WTC11 (cell line): ENCODE measurements at regions not wholly inside any gene's neighbourhood (a gene's known extent, or its start where the extent isn't known, plus 50 kb on each side); places are given as distances from the start of the nearest gene placed in this dataset.

Experiments
- ATAC-seq: fragments of 200-7000 bp; cut with Tn5 transposase; 2 replicates; pipeline ENCODE4 v1.10.0; 2021; ENCODE audit warnings: mild to moderate bottlenecking, moderate library complexity
- CTCF ChIA-PET: fragments of 300-600 bp; sonication (Branson Sonifier 250); formaldehyde crosslinking; loops from one replicate; lab custom pipeline; 2021; ENCODE audit warnings: antibody characterized with exemption; lab: Charles Lee
- POLR2A ChIA-PET: fragments of 350-600 bp; sonication (Branson Sonifier 250); formaldehyde crosslinking; loops from one replicate; lab custom pipeline; 2021; ENCODE audit warnings: antibody characterized with exemption; lab: Charles Lee
- DNase-seq: peaks from one replicate; pipeline ENCODE4 v3.0.0; 2021; ENCODE audit warnings: low spot score
- H3K27ac Mint-ChIP-seq: 2 replicates; pipeline ENCODE4 v1.8.0; 2021; ENCODE audit warnings: mixed read lengths
- H3K27me3 Mint-ChIP-seq: 2 replicates; pipeline ENCODE4 v1.8.0; 2021; ENCODE audit warnings: low read depth, mild to moderate bottlenecking, moderate library complexity, mixed read lengths
- H3K36me3 Mint-ChIP-seq: 2 replicates; pipeline ENCODE4 v1.8.0; 2021; ENCODE audit warnings: mixed read lengths
- H3K4me1 Mint-ChIP-seq: 2 replicates; pipeline ENCODE4 v1.8.0; 2022; ENCODE audit warnings: mixed read lengths
- H3K4me3 Mint-ChIP-seq: 2 replicates; pipeline ENCODE4 v1.8.0; 2021; ENCODE audit warnings: mild to moderate bottlenecking, moderate library complexity, mixed read lengths
- H3K9me3 Mint-ChIP-seq: 2 replicates; pipeline ENCODE4 v1.8.0; 2021; ENCODE audit warnings: mixed read lengths
- ELF4 ChIP-seq: sonication (generic); formaldehyde crosslinking; IDR thresholded peaks from 2 replicates; pipeline ENCODE4 v1.8.1; 2022; ENCODE audit warnings: low read depth, mild to moderate bottlenecking, moderate library complexity, missing genetic modification reagents
- FOXJ3 ChIP-seq: sonication (generic); formaldehyde crosslinking; IDR thresholded peaks from 2 replicates; pipeline ENCODE4 v1.9.0; 2021; ENCODE audit warnings: missing genetic modification reagents, mild to moderate bottlenecking, borderline replicate concordance
- FOXP1 ChIP-seq: sonication (generic); formaldehyde crosslinking; IDR thresholded peaks from 2 replicates; pipeline ENCODE4 v1.8.0; 2022; ENCODE audit warnings: missing genetic modification reagents, mild to moderate bottlenecking, moderate library complexity, borderline replicate concordance
- GTF2I ChIP-seq: fragments of 250-450 bp; sonication (Bioruptor Pico); conservative IDR thresholded peaks from 2 replicates; pipeline ENCODE4 v1.4.0; 2021; ENCODE audit warnings: mild to moderate bottlenecking
- JAZF1 ChIP-seq: fragments of 250-450 bp; sonication (Bioruptor Pico); IDR thresholded peaks from 2 replicates; pipeline ENCODE4 v1.9.0; 2021; ENCODE audit warnings: moderate library complexity, mild to moderate bottlenecking, inconsistent platforms
- MXD4 ChIP-seq: fragments of 250-450 bp; sonication (Bioruptor Pico); IDR thresholded peaks from 2 replicates; pipeline ENCODE4 v1.8.0; 2021; ENCODE audit warnings: mild to moderate bottlenecking, moderate library complexity, borderline replicate concordance
- NFATC4 ChIP-seq: fragments of 250-450 bp; sonication (Bioruptor Pico); IDR thresholded peaks from 2 replicates; pipeline ENCODE4 v1.9.0; 2021; ENCODE audit warnings: mild to moderate bottlenecking
- NR1H2 ChIP-seq: sonication (generic); formaldehyde crosslinking; IDR thresholded peaks from 2 replicates; pipeline ENCODE4 v1.9.0; 2021; ENCODE audit warnings: mild to moderate bottlenecking, moderate library complexity, missing genetic modification reagents
- NR2C2 ChIP-seq: sonication (generic); formaldehyde crosslinking; IDR thresholded peaks from 2 replicates; pipeline ENCODE4 v1.8.0; 2022; ENCODE audit warnings: mild to moderate bottlenecking, missing genetic modification reagents
- OVOL2 ChIP-seq: fragments of 250-450 bp; sonication (Bioruptor Pico); IDR thresholded peaks from 2 replicates; pipeline ENCODE4 v1.9.0; 2021; ENCODE audit warnings: mild to moderate bottlenecking, borderline replicate concordance
- RELA ChIP-seq: sonication (generic); formaldehyde crosslinking; IDR thresholded peaks from 2 replicates; pipeline ENCODE4 v1.8.1; 2022; ENCODE audit warnings: missing genetic modification reagents, mild to moderate bottlenecking, borderline replicate concordance
- SOX15 ChIP-seq: fragments of 250-450 bp; sonication (Bioruptor Pico); IDR thresholded peaks from 2 replicates; pipeline ENCODE4 v1.9.0; 2021; ENCODE audit warnings: mild to moderate bottlenecking
- SP1 ChIP-seq: sonication (generic); formaldehyde crosslinking; conservative IDR thresholded peaks from 2 replicates; pipeline ENCODE4 v1.8.1; 2022; ENCODE audit warnings: missing genetic modification reagents
- ZBTB21 ChIP-seq: sonication (generic); formaldehyde crosslinking; IDR thresholded peaks from 2 replicates; pipeline ENCODE4 v1.8.1; 2023; ENCODE audit warnings: mild to moderate bottlenecking, missing genetic modification reagents, borderline replicate concordance
- ZNF138 ChIP-seq: sonication (generic); formaldehyde crosslinking; conservative IDR thresholded peaks from 2 replicates; pipeline ENCODE4 v1.8.1; 2022; ENCODE audit warnings: mild to moderate bottlenecking, moderate library complexity, missing genetic modification reagents
- ZNF317 ChIP-seq: sonication (generic); formaldehyde crosslinking; IDR thresholded peaks from 2 replicates; pipeline ENCODE4 v1.8.1; 2023; ENCODE audit warnings: low read depth, mild to moderate bottlenecking, moderate library complexity, missing genetic modification reagents, borderline replicate concordance
- TF ChIP-seq, protein P1 (sequence below): fragments of 250-450 bp; sonication (Bioruptor Pico); IDR thresholded peaks from 2 replicates; pipeline ENCODE4 v1.9.0; 2021; ENCODE audit warnings: mild to moderate bottlenecking
- TF ChIP-seq, protein P2 (sequence below): fragments of 200-600 bp; IDR thresholded peaks from 2 replicates; pipeline ENCODE4 v1.8.0; 2022; ENCODE audit warnings: antibody characterized with exemption
- TF ChIP-seq, protein P3 (sequence below): sonication (generic); formaldehyde crosslinking; IDR thresholded peaks from 2 replicates; pipeline ENCODE4 v1.8.0; 2022; ENCODE audit warnings: mild to moderate bottlenecking, missing genetic modification reagents
- TF ChIP-seq, protein P4 (sequence below): sonication (generic); formaldehyde crosslinking; IDR thresholded peaks from 2 replicates; pipeline ENCODE4 v1.8.1; 2023; ENCODE audit warnings: mild to moderate bottlenecking, moderate library complexity, missing genetic modification reagents
- TF ChIP-seq, protein P5 (sequence below): sonication (generic); formaldehyde crosslinking; IDR thresholded peaks from 2 replicates; pipeline ENCODE4 v1.8.0; 2023; ENCODE audit warnings: missing genetic modification reagents
- TF ChIP-seq, protein P6 (sequence below): sonication (generic); formaldehyde crosslinking; IDR thresholded peaks from 2 replicates; pipeline ENCODE4 v1.8.1; 2022; ENCODE audit warnings: low read depth, mild to moderate bottlenecking, moderate library complexity, missing genetic modification reagents, borderline replicate concordance
- TF ChIP-seq, protein P7 (sequence below): sonication (generic); formaldehyde crosslinking; conservative IDR thresholded peaks from 2 replicates; pipeline ENCODE4 v1.8.1; 2022; ENCODE audit warnings: mild to moderate bottlenecking, missing genetic modification reagents

DNA sequence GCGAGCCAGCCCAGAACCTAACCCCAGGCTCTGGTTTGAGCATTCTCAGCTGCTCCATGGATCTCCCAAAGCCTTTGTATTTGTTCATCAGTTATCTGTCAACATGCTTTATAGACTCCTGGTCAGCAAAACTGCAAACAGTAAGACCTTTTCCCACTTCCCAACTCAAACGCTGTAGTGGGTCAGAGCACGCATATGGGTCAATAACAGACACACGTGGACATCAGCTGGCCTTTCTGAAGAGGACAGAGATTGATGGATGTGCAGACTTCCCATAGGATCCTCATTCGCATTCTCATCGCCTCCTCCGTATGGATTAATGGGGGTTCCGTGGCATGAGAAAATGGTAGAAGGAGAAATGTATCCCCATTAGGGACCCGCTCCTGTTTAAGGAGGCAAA is 508.1 kb downstream of the EIPR1 start (continued):
- TF ChIP-seq SP1 (CRISPR knock-in tag) (no peak), NR2C2 (CRISPR knock-in tag) (no peak)

DNA sequence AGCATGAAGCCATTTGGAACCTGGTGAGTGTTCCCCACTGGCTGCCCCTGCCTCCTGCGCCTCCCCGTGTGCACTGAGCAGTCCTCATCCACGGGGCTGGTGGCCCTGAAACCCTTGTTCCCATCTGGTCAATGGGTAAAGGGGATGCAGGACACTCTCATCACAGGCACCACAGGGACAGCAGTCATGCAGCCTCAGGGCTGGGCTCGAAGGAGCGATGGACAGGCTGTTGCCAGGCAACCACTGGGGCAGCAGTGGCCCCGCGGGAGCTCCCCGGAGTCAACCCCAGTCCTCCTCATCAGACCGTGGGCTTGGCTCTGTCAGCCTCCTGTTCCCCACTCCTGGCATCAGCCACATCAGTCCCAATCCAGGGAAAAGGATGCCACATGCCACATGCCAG is 509.5 kb downstream of the EIPR1 start:
- H3K27me3 Mint-ChIP-seq = no peaks in the 10 kb centered on the region
- H3K4me3 Mint-ChIP-seq = no peak overlapping the region
- peaks cover 5% of the 10 kb centered on the region; the same call in 1 of the 2 replicates for H3K36me3 Mint-ChIP-seq
- DNase-seq (no peak), ATAC-seq (no peak)
- POLR2A ChIA-PET = no interaction called here
- no peaks in the 10 kb centered on the region for H3K4me1 Mint-ChIP-seq
- H3K27ac Mint-ChIP-seq = no peak overlapping the region
- CTCF ChIA-PET = no interaction called here
- no peak for TF ChIP-seq ZNF317 (CRISPR knock-in tag)
- TF ChIP-seq, protein P1, sequence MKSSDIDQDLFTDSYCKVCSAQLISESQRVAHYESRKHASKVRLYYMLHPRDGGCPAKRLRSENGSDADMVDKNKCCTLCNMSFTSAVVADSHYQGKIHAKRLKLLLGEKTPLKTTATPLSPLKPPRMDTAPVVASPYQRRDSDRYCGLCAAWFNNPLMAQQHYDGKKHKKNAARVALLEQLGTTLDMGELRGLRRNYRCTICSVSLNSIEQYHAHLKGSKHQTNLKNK (CRISPR knock-in tag) = no peak
- TF ChIP-seq ZBTB21 (CRISPR knock-in tag) = no peak
- H3K9me3 Mint-ChIP-seq = peaks cover 13% of the 10 kb centered on the region

DNA sequence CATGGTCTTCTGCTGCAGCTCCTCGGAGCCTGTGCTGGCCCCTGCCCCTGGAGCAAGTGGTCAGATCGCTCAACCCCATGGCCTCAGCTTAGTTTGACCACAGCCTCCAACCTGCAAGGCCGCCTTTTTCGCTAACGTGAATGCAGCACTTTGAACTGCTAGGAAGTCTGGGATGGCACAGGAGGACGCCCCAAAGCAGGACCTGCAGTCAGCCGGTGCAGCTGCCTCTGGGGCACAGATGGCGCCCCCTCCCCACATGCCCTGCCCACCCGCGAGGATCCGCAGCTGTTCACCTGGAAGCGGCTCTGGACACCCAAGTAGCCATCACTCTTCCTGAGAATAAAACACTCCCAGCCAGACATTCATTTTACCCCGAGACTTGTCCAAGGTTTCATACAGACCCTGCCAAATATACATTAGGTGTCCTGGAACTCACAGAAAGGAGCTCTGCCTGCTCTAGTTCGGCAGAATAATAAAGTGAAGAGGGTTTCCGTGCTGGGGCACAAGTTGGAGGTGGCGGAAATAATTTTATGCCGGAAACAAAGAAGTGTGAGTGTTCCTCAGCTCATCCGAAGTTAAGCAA is 510.1 kb downstream of the EIPR1 start:
- peaks cover 13% of the 10 kb centered on the region for H3K9me3 Mint-ChIP-seq
- no peaks in the 10 kb centered on the region for H3K27me3 Mint-ChIP-seq
- POLR2A ChIA-PET = no interaction called here
- no peak for ATAC-seq
- H3K4me1 Mint-ChIP-seq = no peaks in the 10 kb centered on the region
- H3K4me3 Mint-ChIP-seq = no peak overlapping the region
- TF ChIP-seq FOXJ3 (CRISPR knock-in tag) = no peak
- TF ChIP-seq, protein P2, sequence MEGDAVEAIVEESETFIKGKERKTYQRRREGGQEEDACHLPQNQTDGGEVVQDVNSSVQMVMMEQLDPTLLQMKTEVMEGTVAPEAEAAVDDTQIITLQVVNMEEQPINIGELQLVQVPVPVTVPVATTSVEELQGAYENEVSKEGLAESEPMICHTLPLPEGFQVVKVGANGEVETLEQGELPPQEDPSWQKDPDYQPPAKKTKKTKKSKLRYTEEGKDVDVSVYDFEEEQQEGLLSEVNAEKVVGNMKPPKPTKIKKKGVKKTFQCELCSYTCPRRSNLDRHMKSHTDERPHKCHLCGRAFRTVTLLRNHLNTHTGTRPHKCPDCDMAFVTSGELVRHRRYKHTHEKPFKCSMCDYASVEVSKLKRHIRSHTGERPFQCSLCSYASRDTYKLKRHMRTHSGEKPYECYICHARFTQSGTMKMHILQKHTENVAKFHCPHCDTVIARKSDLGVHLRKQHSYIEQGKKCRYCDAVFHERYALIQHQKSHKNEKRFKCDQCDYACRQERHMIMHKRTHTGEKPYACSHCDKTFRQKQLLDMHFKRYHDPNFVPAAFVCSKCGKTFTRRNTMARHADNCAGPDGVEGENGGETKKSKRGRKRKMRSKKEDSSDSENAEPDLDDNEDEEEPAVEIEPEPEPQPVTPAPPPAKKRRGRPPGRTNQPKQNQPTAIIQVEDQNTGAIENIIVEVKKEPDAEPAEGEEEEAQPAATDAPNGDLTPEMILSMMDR = no peak
- TF ChIP-seq RELA = no peak
- no peak for TF ChIP-seq GTF2I (CRISPR knock-in tag)
- no peak for TF ChIP-seq NR1H2 (CRISPR knock-in tag)
- TF ChIP-seq FOXP1 (CRISPR knock-in tag) = no peak
- TF ChIP-seq, protein P3, sequence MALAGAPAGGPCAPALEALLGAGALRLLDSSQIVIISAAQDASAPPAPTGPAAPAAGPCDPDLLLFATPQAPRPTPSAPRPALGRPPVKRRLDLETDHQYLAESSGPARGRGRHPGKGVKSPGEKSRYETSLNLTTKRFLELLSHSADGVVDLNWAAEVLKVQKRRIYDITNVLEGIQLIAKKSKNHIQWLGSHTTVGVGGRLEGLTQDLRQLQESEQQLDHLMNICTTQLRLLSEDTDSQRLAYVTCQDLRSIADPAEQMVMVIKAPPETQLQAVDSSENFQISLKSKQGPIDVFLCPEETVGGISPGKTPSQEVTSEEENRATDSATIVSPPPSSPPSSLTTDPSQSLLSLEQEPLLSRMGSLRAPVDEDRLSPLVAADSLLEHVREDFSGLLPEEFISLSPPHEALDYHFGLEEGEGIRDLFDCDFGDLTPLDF (CRISPR knock-in tag) = no peak
- TF ChIP-seq, protein P1 (CRISPR knock-in tag) = no peak
- TF ChIP-seq, protein P4, sequence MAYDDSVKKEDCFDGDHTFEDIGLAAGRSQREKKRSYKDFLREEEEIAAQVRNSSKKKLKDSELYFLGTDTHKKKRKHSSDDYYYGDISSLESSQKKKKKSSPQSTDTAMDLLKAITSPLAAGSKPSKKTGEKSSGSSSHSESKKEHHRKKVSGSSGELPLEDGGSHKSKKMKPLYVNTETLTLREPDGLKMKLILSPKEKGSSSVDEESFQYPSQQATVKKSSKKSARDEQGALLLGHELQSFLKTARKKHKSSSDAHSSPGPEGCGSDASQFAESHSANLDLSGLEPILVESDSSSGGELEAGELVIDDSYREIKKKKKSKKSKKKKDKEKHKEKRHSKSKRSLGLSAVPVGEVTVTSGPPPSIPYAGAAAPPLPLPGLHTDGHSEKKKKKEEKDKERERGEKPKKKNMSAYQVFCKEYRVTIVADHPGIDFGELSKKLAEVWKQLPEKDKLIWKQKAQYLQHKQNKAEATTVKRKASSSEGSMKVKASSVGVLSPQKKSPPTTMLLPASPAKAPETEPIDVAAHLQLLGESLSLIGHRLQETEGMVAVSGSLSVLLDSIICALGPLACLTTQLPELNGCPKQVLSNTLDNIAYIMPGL (CRISPR knock-in tag) = no peak
- no peak for TF ChIP-seq ZNF138
- TF ChIP-seq, protein P5, sequence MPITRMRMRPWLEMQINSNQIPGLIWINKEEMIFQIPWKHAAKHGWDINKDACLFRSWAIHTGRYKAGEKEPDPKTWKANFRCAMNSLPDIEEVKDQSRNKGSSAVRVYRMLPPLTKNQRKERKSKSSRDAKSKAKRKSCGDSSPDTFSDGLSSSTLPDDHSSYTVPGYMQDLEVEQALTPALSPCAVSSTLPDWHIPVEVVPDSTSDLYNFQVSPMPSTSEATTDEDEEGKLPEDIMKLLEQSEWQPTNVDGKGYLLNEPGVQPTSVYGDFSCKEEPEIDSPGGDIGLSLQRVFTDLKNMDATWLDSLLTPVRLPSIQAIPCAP (CRISPR knock-in tag) = no peak
- TF ChIP-seq, protein P6, sequence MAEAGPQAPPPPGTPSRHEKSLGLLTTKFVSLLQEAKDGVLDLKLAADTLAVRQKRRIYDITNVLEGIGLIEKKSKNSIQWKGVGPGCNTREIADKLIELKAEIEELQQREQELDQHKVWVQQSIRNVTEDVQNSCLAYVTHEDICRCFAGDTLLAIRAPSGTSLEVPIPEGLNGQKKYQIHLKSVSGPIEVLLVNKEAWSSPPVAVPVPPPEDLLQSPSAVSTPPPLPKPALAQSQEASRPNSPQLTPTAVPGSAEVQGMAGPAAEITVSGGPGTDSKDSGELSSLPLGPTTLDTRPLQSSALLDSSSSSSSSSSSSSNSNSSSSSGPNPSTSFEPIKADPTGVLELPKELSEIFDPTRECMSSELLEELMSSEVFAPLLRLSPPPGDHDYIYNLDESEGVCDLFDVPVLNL (CRISPR knock-in tag) = no peak
- TF ChIP-seq JAZF1 (CRISPR knock-in tag) = no peak
- no peak for TF ChIP-seq MXD4 (CRISPR knock-in tag)
- TF ChIP-seq, protein P7, sequence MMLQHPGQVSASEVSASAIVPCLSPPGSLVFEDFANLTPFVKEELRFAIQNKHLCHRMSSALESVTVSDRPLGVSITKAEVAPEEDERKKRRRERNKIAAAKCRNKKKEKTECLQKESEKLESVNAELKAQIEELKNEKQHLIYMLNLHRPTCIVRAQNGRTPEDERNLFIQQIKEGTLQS (CRISPR knock-in tag) = no peak
- TF ChIP-seq ELF4 (CRISPR knock-in tag) = no peak
- no peak for TF ChIP-seq NFATC4 (CRISPR knock-in tag)
- TF ChIP-seq OVOL2 (CRISPR knock-in tag) = no peak
- TF ChIP-seq SOX15 (CRISPR knock-in tag) = no peak
- H3K27ac Mint-ChIP-seq = no peak overlapping the region
- DNase-seq = no peak
- CTCF ChIA-PET = no interaction called here
- H3K36me3 Mint-ChIP-seq = peaks cover 5% of the 10 kb centered on the region; the same call in 1 of the 2 replicates
